ENCODE measurements at regions not wholly inside any gene's neighbourhood (a gene's known extent, or its start where the extent isn't known, plus 50 kb on each side); places are given as distances from the start of the nearest gene placed in this dataset.

DNA sequence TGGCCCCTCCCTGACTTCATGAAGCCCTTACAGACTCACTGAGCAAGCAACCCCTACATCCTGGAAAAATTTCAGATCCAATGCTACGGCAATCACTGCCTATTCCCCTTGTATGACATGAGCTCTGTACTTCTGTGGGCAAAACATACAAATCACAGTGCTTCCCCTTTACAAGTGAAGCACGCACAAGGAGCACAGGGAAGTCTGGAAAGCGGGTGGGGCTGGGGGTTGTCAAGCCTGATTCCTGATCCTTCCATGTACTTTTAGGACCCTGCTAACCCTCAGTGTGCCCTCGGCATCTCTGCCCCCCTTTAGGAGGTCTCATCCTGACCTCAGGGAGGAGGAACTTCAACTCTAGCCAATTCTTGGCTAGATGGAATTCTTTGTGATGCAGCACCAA, 405.7 kb upstream of the POU3F1 start:
- FAIRE-seq (no peak), DNase-seq (ENCODE audit: extremely low spot score, insufficient read length, low read depth) (no peak)

DNA sequence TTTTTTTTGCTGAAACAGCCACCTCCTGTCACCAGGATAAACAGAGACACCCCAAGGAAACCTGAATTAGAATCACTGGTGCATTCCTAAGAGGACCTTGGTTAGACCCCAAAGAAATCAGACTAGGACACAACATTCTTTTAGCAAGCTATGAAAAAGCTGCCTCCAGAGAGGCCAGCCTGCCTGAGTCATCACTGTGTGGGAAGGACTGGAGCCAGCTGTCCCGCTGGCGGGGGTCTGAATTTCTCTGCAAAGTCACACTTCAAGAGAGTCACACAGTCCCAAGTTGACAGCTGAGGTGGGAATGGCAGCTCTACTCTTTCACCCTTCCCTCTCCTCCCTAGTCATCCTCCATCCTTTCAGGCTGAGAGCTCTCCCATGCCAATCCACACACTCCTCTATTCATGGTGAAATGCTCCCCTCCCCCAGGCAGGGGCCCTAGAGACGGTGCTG, 405.0 kb upstream of the POU3F1 start:
- no peak for DNase-seq (ENCODE audit: extremely low spot score, insufficient read length, low read depth)
- FAIRE-seq, result no peak

DNA sequence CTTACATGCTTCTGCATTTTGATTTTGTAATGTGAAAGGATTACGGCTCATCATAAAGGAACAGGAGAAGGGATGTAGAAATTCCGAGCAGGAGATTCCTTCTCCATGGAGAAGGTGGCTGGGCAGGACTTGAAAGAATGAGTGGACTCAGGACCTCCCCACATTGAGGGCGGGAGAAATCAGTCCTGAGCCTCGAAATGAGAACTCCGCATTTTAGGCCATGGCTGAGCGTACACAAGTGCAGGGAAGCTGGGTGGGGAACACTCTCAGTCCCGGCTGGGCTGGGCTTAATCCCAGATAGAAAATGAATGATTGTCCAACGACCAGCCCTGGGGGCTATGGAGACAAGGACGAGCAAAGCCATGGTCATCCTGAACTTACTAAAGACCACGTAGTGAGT, 402.3 kb upstream of the POU3F1 start:
- FAIRE-seq, result no peak
- no peak for DNase-seq (ENCODE audit: extremely low spot score, insufficient read length, low read depth)

DNA sequence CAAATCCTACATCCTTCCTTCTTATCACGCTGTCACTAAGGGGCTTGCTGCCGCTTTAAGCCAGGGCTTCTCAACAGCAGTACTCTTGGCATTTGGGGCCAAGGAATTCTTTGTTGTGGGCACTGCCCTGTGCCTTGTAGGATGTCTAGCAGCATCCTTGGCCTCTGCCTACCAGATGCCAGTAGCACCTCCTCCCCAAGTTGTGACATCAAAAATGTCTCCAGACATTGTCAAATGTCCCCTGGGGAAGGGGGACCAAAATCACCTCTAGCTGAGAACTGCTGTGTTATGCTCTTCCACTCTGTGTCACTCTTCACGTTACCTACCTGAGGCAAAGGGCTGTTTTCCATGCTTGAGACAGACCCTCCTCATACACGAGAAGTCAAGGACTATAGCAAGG, 400.3 kb upstream of the POU3F1 start:
- FAIRE-seq, result no peak
- no peak for DNase-seq (ENCODE audit: extremely low spot score, insufficient read length, low read depth)

DNA sequence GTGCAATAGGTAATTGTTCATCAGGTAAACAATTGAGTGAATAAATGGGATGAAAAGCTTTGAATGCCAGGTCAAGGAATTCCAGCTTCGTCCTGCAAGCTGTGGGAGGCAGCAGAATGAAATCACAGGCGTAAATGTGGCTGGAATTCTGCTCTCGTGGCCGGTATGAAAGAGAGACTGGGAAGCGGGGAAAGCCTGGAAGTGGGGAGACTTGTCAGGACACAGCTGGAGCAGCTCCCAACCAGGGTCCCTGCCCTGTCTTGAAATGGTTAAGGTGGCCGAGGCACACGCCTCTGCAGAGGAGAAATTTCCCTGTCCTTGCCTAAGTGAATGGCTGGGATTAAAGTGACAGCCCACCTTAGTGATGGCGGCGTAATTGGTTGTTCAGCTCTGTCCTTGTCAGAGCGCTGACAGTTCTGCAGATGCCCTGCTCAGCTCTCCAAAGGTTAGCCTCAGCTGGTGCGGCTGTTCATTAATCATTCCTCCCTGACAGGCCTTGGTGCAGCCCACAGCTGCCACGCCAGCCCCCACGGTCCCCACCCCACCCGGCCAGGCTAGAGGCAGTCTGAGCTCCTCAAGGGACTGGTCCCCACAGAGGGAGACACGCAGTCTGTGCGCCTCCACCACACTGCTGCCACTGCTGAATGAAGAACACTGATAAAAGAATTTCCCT, 398.3 kb upstream of the POU3F1 start:
- FAIRE-seq (no peak), DNase-seq (ENCODE audit: extremely low spot score, insufficient read length, low read depth) (no peak)

DNA sequence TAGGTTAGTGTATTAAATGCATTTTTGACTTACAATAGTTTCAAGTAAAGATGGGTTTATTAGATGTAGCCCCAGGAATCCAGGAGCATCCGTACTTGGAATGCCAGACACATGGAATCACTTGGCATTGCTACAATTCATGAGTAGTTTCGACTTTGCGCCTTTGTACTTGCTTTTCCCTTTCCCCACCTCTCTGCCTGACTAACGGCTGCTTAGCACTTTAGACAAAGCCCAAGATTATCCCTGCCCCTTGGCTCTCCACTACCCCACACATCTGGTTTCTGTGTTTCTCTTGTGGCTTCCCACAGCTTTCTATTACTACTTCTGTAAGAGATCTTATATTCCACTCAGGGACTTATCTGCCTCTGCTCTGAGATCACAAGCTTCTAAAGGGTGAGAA, 397.7 kb upstream of the POU3F1 start:
- FAIRE-seq (no peak), DNase-seq (ENCODE audit: extremely low spot score, insufficient read length, low read depth) (no peak)

DNA sequence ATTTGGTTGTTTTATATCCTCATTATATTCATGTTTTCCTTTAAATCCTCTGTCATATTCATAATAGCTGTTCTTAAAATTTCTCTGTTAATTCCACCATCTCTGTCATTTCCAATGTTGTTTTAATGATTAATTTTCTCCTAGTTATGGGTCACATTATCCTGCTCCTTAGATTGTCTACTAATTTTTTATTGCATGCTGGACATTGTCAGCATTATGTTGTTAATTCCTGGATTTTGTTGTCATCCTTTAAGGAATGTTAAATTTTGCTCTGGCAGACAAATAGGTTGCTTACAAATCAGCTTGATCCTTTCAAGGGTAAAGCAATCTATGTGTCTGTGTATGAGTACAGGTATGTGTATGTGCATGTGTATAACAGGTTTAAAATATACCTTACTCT, 393.8 kb upstream of the POU3F1 start:
- FAIRE-seq, result no peak
- DNase-seq (ENCODE audit: extremely low spot score, insufficient read length, low read depth), result no peak

DNA sequence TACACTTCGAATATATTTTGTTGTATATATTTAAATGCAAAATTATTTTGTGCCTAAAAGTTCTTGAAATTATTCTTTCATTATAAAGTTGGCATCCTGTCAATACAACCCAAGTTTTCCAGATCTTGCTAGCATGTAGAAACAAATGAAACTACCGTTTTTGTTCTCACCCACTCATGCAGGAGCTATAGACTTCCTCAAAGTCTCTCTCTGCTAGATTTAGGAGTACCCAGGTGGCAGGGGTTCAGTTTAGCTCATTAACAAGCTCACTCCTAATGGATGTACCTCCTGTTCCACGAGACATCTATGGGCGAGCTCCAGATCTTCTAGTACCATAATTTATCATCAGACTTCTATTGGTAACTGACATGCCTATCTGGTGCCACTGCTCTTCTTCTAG, 390.2 kb upstream of the POU3F1 start:
- FAIRE-seq, result no peak

DNA sequence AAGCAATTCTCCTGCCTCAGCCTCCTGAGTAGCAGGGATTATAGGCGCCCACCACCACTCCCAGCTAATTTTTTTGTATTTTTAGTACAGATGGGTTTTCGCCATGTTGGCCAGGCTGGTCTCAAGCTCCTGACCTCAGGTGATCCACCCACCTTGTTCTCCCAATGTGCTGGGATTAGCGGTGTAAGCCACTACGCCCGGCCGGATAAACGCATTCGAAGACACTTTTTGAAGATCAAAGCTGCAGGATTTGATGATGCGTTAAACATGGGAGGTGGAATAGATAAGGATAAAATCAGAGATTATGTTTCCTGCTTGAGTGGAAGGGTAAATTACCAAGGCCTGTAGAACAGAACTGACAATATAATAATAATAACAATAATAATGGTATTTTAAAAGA, 389.4 kb upstream of the POU3F1 start:
- FAIRE-seq (no peak), DNase-seq (ENCODE audit: extremely low spot score, insufficient read length, low read depth) (no peak)

More for the DNA sequence above, 390.2 kb upstream of the POU3F1 start:
- no peak for DNase-seq (ENCODE audit: extremely low spot score, insufficient read length, low read depth)

DNA sequence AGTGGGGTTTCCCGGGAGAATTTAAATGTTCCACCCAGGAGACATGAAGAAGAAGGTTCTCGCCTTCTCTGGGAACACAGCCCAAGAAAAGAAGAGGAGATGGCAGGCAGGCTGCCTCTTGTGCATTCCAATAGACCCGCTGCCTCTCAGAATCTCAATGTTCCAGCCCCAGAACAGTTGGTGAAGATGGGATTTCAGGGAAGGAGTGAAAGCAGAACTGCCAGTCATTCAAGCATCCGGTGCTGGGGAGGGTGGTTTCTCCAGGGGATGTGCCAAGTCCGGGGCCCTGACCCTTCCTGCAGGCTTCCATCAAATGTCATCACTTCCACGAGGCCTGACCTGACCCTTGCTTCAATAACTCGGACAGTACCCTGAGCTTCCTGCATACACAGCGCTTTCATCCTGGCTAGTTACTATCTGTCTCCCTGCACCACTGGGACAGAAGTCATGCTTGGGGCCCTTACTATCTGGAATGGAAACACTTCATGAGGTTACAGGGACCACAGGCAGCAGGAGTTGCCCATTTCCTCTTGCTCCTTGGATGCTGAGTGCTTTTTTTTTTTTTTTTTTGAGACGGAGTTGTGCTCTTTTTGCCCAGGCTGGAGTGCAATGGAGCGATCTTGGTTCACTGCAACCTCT, 386.6 kb upstream of the POU3F1 start:
- DNase-seq (ENCODE audit: extremely low spot score, insufficient read length, low read depth), result no peak
- FAIRE-seq, result no peak

DNA sequence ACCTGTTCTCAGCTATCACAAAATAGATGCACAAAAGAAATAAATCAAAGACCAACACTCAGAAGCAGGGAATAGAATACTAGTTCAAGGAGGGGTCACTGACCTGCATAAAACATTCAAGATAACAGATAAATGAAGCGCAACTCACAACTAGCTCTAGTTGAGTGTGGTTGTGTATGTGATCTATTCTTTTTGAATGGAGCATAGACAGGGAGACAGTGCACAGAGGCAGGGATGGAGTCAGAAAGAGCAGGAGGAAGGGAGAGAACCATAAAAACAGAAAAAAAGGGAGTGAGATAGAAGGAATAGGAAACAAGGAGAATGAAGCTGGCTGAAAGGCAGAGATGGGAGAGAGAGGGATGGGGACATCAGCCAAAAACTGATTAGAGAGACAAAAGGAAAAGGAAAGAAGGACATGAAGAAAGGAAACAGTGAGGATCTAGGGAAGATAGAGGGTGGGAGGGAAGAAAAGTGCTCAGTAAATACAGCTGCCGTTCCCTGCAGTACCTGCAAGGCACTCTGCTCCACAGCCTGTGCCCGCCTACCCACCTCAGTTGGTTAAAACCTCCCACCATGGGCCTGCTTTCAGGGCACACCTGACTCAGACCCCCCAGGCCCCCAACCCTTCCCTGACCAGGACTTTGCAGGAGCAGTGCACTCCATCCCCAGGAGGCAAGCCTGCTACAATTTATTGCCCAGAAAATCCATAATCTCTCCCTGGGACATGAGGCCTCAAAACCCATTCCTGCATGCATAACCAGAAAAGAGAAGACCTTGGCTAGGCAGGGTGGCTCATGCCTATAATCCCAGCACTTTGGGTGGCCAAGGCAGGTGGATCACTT, 385.2 kb upstream of the POU3F1 start:
- DNase-seq (ENCODE audit: extremely low spot score, insufficient read length, low read depth), result no peak
- FAIRE-seq, result no peak

DNA sequence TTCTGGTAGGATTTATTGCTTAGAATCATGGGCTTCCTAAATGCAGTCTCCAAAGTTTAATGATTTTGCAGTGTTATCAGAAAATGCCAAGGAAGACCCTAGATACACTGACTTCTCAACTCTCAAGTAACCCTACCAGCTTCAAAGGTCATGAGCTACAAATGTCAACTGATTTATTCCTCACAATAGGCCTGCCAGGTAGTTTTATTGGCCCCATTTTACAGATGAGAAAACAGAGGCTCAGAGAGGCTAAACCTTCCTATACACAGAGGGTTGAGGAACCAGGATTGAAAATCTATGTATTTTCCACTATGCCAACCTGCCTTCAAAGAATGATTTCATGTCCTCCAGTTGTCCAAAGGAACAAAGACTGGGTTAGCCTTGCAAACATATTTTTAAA, 384.4 kb upstream of the POU3F1 start:
- DNase-seq (ENCODE audit: extremely low spot score, insufficient read length, low read depth) (no peak), FAIRE-seq (no peak)

DNA sequence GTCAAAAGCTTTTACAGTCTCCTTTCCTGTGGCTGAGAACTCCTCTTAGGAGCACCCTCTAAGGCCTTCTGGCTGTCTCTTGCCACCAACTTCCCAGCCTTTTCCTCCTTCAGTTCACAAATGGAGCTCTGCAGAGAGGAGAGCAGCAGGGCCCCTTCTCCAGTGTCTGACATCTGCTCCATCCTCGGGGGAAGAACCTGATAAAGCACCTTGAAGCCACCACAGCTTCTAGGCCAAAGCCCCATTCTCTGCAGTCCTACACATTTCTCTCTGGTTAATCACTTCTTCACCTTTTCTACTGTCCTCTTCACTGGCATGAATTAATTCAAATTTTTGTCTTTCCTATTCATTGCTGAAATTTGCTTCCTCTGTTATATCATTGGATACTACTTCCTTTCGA, 378.1 kb upstream of the POU3F1 start:
- no peak for DNase-seq (ENCODE audit: extremely low spot score, insufficient read length, low read depth)
- FAIRE-seq, result no peak

DNA sequence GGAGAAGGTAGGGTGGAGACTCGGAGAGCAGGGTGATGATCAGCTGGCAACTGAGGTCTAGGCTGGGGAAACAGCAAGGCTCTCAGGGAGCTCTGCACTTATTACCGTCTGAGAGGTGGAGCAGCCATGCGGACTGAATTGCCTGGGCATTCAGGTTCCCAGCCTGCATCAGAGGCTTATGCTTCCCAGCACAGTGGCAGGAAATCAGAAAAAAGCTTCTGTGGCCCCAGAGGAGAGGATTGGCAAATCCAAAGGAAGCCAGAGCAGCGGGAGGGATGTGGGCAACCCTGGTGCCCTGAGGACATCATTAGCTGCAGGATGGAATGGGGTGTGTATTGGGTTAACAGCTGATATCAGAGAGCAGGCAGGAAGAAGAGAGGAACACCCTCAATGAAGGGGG, 374.1 kb upstream of the POU3F1 start:
- DNase-seq (ENCODE audit: extremely low spot score, insufficient read length, low read depth), result no peak
- no peak for FAIRE-seq

DNA sequence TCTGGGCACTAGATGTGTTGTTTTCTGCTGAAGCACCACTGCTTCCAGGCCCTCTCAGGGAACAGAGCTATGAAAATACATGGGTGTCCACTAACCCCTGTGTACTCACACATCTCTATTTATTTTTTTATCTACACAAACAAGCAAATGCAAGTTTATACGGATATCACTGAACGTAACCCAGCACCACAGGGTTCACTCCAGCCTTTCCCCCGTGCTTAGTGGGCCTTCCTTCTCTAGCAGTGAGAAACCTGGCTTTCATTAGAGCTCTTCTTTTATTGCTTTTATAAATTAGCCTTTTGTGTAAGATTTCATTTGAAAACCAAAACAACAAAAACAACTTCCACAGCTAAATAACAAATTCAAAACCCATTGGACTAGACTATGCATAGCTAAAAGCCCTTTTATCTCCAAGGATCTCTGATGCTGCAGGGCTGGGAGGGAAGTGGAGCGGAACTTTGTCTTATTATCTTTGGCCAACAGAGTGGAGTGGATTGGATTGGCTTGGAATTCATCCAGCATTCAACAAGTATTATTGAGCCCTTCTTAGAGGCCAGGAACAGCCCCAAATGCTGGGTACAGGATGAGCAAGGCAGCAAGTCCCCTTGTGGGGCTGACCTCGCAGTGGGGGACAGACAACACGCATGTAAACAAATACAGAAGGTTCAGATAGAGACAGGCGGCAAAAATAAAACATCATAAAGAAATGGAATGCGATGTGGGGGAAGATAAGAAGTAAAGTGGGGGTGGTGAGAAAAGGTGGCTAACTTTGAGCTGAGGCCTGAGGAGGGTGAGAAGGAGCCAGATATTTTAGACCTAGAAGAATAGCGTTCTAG, 371.8 kb upstream of the POU3F1 start:
- DNase-seq (ENCODE audit: extremely low spot score, insufficient read length, low read depth) (no peak), FAIRE-seq (no peak)

DNA sequence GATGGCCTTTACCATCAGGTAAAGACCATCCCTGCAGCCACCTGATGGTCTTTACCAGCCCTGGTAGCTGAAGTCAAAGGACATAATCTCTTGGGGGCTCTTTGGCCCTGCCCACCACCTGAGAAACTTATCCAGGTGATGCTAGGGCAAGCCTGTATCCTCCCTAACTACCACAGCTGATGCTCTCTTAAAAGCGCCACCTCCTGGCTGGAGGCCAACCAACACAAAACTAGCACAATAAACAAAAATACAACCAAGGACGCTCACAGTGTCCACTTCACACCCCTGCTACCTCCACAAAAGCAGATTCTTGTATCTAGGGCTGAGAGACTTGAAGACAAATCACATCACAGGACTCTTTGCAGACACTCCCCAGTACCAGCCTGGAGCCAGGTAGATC, 357.1 kb upstream of the POU3F1 start:
- FAIRE-seq (no peak), DNase-seq (ENCODE audit: extremely low spot score, insufficient read length, low read depth) (no peak)

DNA sequence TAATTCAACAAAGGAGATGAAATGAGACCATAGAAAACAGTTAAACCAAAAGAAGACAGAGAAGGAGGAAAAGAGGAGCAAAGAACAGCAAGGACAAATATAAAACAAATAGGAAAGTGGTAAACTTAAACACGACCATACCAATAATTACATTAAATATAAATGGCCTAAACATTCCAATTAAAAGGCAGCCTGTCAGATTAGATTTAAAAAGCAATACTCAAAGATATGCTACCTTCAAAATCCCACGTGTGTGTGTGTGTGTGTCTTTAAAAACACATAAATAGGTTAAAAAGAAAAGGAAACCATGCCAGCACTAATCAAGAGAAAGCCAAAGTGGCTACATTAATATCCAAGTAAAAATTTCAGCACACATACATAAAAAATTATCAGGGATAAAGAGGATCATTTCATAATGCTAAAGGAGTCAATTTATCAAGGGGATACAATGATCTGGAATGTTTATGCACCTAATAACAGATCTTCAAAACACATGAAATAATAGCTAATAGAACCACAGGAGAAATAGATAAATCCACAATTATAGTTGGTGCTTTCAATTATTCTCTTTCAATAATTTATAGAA, 355.7 kb upstream of the POU3F1 start:
- FAIRE-seq, result no peak
- DNase-seq (ENCODE audit: extremely low spot score, insufficient read length, low read depth), result no peak

DNA sequence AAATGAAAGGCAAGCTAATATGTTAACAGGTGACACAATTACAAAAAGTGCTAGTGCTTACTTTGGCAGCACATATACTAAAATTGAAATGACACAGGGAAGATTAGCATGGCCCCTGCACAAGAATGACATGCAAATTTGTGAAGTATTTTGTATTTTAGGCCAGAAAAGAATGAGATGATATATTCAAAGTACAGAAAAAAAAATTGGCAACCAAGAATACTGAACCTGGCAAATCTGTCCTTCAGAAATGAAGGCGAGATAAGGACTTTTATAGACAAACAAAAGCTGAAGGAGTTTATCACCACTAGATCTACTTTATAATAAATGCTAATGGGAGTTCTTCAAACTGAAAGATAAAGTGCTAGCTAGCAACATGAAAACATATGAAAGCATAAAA, 350.0 kb upstream of the POU3F1 start:
- FAIRE-seq (no peak), DNase-seq (ENCODE audit: extremely low spot score, insufficient read length, low read depth) (no peak)

DNA sequence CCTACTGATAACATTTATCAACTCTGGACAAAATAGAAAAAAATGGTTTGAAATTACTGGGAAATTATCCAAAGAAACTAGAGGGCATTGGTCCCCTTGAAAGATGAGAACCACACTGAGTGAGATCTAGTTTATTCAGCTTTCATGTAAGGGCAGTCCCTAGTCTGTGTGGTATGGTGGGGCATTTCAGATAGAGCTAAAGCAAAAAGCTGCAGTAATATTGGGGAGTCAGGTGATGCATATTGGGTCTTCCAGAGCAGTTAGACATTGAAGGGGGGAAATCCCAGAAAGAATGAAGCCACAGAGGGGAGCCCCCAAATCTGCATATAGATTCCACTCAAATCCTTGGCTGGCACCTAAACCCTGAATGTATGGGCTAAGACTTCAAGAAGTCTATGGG, 347.7 kb upstream of the POU3F1 start:
- DNase-seq (ENCODE audit: extremely low spot score, insufficient read length, low read depth) (no peak), FAIRE-seq (no peak)

DNA sequence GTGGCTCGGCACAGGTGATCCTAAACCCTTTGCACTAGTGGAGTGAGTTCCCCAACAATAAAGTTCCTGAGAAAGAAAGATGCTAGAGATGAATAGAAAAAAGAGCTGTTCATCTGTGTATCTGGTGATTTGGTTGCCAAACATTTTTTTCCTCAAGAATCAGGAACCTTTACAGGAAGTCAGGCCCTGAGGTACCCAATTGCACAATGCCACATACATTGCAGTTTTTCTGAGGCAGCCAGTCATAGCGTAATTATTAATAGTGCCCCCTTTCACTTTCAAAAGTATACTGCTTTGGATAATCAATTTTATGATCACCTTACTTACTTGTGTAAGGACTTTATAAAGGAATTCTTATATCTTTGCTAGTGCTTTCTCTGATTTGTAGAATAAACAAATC, 346.3 kb upstream of the POU3F1 start:
- DNase-seq (ENCODE audit: extremely low spot score, insufficient read length, low read depth) (no peak), FAIRE-seq (no peak)

Measured in GM18507 (cell line).